ENCODE measurements at regions not wholly inside any gene's neighbourhood (a gene's known extent, or its start where the extent isn't known, plus 50 kb on each side); places are given as distances from the start of the nearest gene placed in this dataset.
A peak's percentile ranks its signal among the peaks of the same experiment; 100 is the strongest.

DNA sequence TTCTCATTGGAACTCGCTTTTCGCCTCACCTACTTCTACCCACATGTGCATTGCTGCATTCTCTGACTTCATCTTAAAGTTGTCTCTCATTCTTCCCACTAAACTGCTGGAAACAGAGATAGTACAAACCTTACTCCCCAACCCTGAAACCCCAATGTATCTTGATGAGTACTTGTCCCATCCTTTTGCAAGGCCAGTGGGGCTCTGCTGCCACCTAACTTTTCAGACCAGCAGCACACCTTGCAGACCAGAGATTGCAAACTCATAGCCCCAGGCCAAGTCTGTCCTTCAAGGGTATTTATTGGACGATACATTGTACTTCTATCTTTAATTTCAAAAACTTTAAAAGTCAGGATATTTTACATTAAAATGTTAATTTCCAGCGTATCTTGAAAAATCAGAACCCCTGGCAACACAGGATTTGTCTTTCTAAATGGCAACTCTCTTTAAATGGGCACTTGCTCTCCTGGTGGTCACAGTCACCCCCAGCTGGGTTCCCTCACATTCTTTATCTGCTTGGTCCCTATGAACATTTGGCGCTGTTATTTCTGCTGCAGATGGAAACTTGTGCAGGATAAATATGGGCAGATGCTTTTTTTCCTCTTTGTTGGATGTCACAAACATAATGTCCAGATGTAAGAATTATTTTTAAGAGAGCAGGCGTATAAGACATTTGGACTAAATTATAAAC, 83.9 kb downstream of the SOD2 start:
- Histone ChIP-seq H3K4me3 (no peak overlapping the region), H3K27ac (no peak overlapping the region), H3K9me3 (no peaks in the 10 kb centered on the region), H3K27me3 (no peaks in the 10 kb centered on the region), H3K36me3 (no peaks in the 10 kb centered on the region), H3K4me1 (no peaks in the 10 kb centered on the region)
- TF ChIP-seq, protein P1, sequence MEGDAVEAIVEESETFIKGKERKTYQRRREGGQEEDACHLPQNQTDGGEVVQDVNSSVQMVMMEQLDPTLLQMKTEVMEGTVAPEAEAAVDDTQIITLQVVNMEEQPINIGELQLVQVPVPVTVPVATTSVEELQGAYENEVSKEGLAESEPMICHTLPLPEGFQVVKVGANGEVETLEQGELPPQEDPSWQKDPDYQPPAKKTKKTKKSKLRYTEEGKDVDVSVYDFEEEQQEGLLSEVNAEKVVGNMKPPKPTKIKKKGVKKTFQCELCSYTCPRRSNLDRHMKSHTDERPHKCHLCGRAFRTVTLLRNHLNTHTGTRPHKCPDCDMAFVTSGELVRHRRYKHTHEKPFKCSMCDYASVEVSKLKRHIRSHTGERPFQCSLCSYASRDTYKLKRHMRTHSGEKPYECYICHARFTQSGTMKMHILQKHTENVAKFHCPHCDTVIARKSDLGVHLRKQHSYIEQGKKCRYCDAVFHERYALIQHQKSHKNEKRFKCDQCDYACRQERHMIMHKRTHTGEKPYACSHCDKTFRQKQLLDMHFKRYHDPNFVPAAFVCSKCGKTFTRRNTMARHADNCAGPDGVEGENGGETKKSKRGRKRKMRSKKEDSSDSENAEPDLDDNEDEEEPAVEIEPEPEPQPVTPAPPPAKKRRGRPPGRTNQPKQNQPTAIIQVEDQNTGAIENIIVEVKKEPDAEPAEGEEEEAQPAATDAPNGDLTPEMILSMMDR (IDR thresholded peaks at IDR 0.05) = peak in 5 of 6 experiments; percentile 7 to 56 (median 28)
- no peak for TF ChIP-seq POLR2A (IDR thresholded peaks at IDR 0.05)
- WGBS, 2 donors = 65 to 71% methylated on average over 6 of the region's 6 CpGs
- DNase-seq = no peak
- intact Hi-C loops (cut with DNase I) = no loop called here

DNA sequence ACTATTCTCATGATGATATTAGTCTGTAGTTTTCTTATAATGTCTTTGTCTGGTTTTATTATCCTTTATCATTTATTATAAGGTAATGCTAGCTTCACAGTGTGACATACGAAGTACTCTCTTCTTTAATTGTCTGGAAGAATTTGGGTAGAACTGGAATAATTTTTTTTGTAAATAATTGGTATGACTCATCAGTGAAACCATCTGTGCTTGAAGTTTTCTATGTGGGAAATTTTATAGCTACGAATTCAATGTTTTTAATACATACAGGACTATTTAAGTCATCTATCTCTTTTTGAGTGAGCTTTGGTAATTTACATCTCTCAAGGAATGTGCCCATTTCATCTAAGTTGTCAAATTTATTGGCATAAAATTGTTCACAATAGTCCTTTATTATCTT, 86.3 kb downstream of the SOD2 start:
- Histone ChIP-seq H3K27me3 (no peaks in the 10 kb centered on the region), H3K4me3 (no peak overlapping the region), H3K27ac (no peak overlapping the region), H3K4me1 (no peaks in the 10 kb centered on the region), H3K36me3 (no peaks in the 10 kb centered on the region), H3K9me3 (no peaks in the 10 kb centered on the region)
- intact Hi-C loops (cut with DNase I) = no loop called here
- TF ChIP-seq POLR2A (IDR thresholded peaks at IDR 0.05) = no peak
- TF ChIP-seq, protein P1 (IDR thresholded peaks at IDR 0.05) = no peak
- DNase-seq = no peak
- 32 to 34% methylated on average over 2 of the region's 2 CpGs for WGBS, 2 donors

- intact Hi-C loops (cut with DNase I) = no loop called here
- Histone ChIP-seq H3K4me3 (no peak overlapping the region), H3K4me1 (no peaks in the 10 kb centered on the region), H3K9me3 (no peaks in the 10 kb centered on the region), H3K36me3 (no peaks in the 10 kb centered on the region), H3K27me3 (no peaks in the 10 kb centered on the region), H3K27ac (no peak overlapping the region)
- DNase-seq = no peak
- 65 to 81% methylated on average over 6 of the region's 6 CpGs for WGBS, 2 donors
- TF ChIP-seq, protein P1 (IDR thresholded peaks at IDR 0.05) = no peak
- TF ChIP-seq POLR2A (IDR thresholded peaks at IDR 0.05) = no peak
Observed at GRCh38 chr6:159604443-159604956, 88.5 kb downstream of the SOD2 start.

GRCh38 chr6:159602431-159603041, 90.5 kb downstream of the SOD2 start:
- Histone ChIP-seq H3K36me3 (no peaks in the 10 kb centered on the region), H3K9me3 (no peaks in the 10 kb centered on the region), H3K4me3 (no peak overlapping the region), H3K27me3 (no peaks in the 10 kb centered on the region), H3K4me1 (no peaks in the 10 kb centered on the region), H3K27ac (no peak overlapping the region)
- WGBS, 2 donors = 63 to 88% methylated on average over 16 to 19 of the region's 23 CpGs
- TF ChIP-seq POLR2A (IDR thresholded peaks at IDR 0.05) = no peak
- TF ChIP-seq, protein P1 (IDR thresholded peaks at IDR 0.05) = no peak
- no peak for DNase-seq
- intact Hi-C loops (cut with DNase I) = no loop called here

DNA sequence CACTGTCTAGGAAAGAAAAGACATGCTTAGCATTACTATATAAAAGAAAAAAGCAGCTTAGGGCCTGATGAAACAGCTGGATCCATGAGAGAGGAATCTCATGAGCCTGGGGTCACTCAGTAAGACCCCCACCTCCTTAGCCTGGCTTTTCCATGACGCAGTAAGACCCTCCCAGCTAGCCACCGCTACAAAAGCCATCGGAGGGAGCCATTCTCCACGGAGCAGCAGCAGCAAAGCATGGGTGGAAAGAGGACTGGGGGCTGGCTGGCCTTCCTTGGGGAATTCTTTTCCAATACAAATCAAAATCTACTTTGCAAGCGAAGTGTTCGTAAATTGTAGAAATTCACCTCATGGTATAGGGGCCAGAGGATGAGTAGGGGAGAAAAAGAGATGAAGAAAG, 91.8 kb downstream of the SOD2 start:
- WGBS, 2 donors = 73 to 87% methylated on average over 3 to 6 of the region's 6 CpGs
- TF ChIP-seq POLR2A (IDR thresholded peaks at IDR 0.05) = no peak
- TF ChIP-seq, protein P1 (IDR thresholded peaks at IDR 0.05) = no peak

More for the DNA sequence above, 91.8 kb downstream of the SOD2 start:
- Histone ChIP-seq H3K4me1 (no peaks in the 10 kb centered on the region), H3K36me3 (no peaks in the 10 kb centered on the region), H3K27ac (no peak overlapping the region), H3K4me3 (no peak overlapping the region), H3K27me3 (no peaks in the 10 kb centered on the region), H3K9me3 (no peaks in the 10 kb centered on the region)
- DNase-seq = no peak
- intact Hi-C loops (cut with DNase I) = no loop called here
